ENCODE measurements at regions not wholly inside any gene's neighbourhood (a gene's known extent, or its start where the extent isn't known, plus 50 kb on each side); places are given as distances from the start of the nearest gene placed in this dataset.

GRCh38 chr1:97976801-97977200, 56.0 kb upstream of the DPYD start:
- TF ChIP-seq TARDBP (IDR thresholded peaks at IDR 0.05) (no peak), ELF4 (IDR thresholded peaks at IDR 0.05) (no peak), FOXK2 (IDR thresholded peaks at IDR 0.05) (no peak), CTBP1 (IDR thresholded peaks at IDR 0.05; ENCODE audit: borderline replicate concordance) (no peak), FOXM1 (IDR thresholded peaks at IDR 0.05; ENCODE audit: borderline replicate concordance) (no peak), BHLHE40 (IDR thresholded peaks at IDR 0.05; ENCODE audit: borderline replicate concordance) (no peak), HDGF (IDR thresholded peaks at IDR 0.05; ENCODE audit: borderline replicate concordance) (no peak), SUZ12 (IDR thresholded peaks at IDR 0.05) (no peak), SP1 (IDR thresholded peaks at IDR 0.05) (no peak), PKNOX1 (IDR thresholded peaks at IDR 0.05) (no peak)
